HG03378 (cell line): ENCODE measurements at regions not wholly inside any gene's neighbourhood (a gene's known extent, or its start where the extent isn't known, plus 50 kb on each side); places are given as distances from the start of the nearest gene placed in this dataset.

Experiments used
- ATAC-seq: cut with Tn5 transposase; IDR thresholded peaks from one replicate; pipeline ENCODE4 v1.9.1; 2021; ENCODE audit warnings: mild to moderate bottlenecking, moderate library complexity; ENCODE audit not compliant: unreplicated experiment

- no peak for ATAC-seq
Observed at GRCh38 chr6:132003516-132004178, 52.5 kb upstream of the CCN2 start.
